GM06990 (cell line): ENCODE measurements at regions not wholly inside any gene's neighbourhood (a gene's known extent, or its start where the extent isn't known, plus 50 kb on each side); places are given as distances from the start of the nearest gene placed in this dataset.

ENCODE experiments used
- DNase-seq: peaks from one replicate; pipeline ENCODE4 v3.0.0-alpha.2; 2011; ENCODE audit not compliant: insufficient read length; ENCODE audit errors: extremely low read depth
- H3K27me3 ChIP-seq: replicated peaks from 2 replicates; pipeline ENCODE4 v1.6.0; 2011; ENCODE audit warnings: low read length; ENCODE audit not compliant: control insufficient read depth, insufficient read depth
- H3K36me3 ChIP-seq: 2 replicates; pipeline ENCODE4 v1.5.1; 2011; ENCODE audit warnings: low read length; ENCODE audit not compliant: control insufficient read depth, insufficient read depth
- H3K4me3 ChIP-seq: replicated peaks from 2 replicates; pipeline ENCODE4 v1.5.1; 2011; ENCODE audit warnings: low read depth, mild to moderate bottlenecking, control low read depth, low read length
- TF ChIP-seq, protein P1 (sequence below): IDR thresholded peaks from 2 replicates; pipeline ENCODE4 v1.5.1; 2011; ENCODE audit warnings: low read length, control low read depth, mild to moderate bottlenecking, inconsistent platforms; ENCODE audit not compliant: insufficient read depth, poor library complexity, severe bottlenecking

GRCh38 chr5:7225826-7226225 is 170.1 kb upstream of the ADCY2 start:
- H3K4me3 ChIP-seq = no peak overlapping the region
- H3K36me3 ChIP-seq = no peaks in the 10 kb centered on the region
- TF ChIP-seq, protein P1, sequence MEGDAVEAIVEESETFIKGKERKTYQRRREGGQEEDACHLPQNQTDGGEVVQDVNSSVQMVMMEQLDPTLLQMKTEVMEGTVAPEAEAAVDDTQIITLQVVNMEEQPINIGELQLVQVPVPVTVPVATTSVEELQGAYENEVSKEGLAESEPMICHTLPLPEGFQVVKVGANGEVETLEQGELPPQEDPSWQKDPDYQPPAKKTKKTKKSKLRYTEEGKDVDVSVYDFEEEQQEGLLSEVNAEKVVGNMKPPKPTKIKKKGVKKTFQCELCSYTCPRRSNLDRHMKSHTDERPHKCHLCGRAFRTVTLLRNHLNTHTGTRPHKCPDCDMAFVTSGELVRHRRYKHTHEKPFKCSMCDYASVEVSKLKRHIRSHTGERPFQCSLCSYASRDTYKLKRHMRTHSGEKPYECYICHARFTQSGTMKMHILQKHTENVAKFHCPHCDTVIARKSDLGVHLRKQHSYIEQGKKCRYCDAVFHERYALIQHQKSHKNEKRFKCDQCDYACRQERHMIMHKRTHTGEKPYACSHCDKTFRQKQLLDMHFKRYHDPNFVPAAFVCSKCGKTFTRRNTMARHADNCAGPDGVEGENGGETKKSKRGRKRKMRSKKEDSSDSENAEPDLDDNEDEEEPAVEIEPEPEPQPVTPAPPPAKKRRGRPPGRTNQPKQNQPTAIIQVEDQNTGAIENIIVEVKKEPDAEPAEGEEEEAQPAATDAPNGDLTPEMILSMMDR = no peak
- DNase-seq = no peak
- no peaks in the 10 kb centered on the region for H3K27me3 ChIP-seq

- no peaks in the 10 kb centered on the region for H3K27me3 ChIP-seq
- H3K36me3 ChIP-seq = no peaks in the 10 kb centered on the region
- TF ChIP-seq, protein P1 = no peak
- DNase-seq = no peak
- no peak overlapping the region for H3K4me3 ChIP-seq
Observed at GRCh38 chr5:7242118-7242710, 153.7 kb upstream of the ADCY2 start.

DNA sequence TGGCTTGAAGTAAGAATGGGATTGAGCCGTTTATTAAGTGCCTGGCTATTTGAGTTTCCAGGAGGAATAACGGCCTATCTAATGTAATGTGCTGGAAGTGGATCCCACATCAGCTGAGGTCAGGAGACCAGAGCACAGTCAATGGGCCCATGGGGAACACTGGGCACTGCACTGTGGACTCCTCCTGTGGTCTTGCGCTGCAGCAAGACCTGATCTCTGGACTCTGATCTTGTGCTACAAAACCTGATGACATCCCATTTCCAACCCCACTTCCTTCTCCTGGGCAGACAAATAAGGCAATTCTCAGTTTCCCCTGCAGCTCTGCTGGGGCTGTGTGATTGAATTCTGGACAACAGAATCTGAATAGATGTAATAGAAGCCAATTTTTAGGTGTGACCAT is 151.7 kb upstream of the ADCY2 start:
- TF ChIP-seq, protein P1 = no peak
- H3K4me3 ChIP-seq = no peak overlapping the region
- no peaks in the 10 kb centered on the region for H3K27me3 ChIP-seq
- DNase-seq = no peak
- no peaks in the 10 kb centered on the region for H3K36me3 ChIP-seq

- Histone ChIP-seq H3K36me3 (no peaks in the 10 kb centered on the region), H3K27me3 (no peaks in the 10 kb centered on the region), H3K4me3 (no peak overlapping the region)
- DNase-seq = no peak
- TF ChIP-seq, protein P1 = no peak
Observed at GRCh38 chr5:7245121-7245651, 150.8 kb upstream of the ADCY2 start.

DNA sequence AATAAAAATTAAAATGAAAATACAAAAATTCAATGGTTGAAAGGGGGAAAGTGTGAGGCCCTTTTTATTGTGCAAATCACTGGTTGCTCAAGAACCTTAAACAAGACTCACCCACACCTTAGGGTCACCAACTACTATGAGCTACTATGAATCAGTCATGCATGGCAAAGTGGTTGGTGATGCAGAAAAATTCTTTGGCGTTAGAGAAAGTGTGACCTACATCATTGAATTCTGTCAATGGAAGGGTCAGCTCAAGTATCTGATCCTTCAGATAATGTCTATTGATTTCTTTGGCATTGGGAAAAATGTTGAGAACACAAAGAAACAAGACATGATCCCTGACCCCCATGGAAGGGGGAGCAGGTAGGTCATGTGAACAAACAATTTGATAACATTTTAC is 149.7 kb upstream of the ADCY2 start:
- H3K36me3 ChIP-seq = no peaks in the 10 kb centered on the region
- H3K4me3 ChIP-seq = no peak overlapping the region
- H3K27me3 ChIP-seq = no peaks in the 10 kb centered on the region

More for the DNA sequence above, 149.7 kb upstream of the ADCY2 start:
- no peak for DNase-seq
- TF ChIP-seq, protein P1 = no peak
